ENCODE measurements at regions not wholly inside any gene's neighbourhood (a gene's known extent, or its start where the extent isn't known, plus 50 kb on each side); places are given as distances from the start of the nearest gene placed in this dataset.
"Not testable (repeated sequence)": the region's sequence is repeated elsewhere in the genome, so short reads cannot be mapped to it uniquely, and the experiment has no call there.

DNA sequence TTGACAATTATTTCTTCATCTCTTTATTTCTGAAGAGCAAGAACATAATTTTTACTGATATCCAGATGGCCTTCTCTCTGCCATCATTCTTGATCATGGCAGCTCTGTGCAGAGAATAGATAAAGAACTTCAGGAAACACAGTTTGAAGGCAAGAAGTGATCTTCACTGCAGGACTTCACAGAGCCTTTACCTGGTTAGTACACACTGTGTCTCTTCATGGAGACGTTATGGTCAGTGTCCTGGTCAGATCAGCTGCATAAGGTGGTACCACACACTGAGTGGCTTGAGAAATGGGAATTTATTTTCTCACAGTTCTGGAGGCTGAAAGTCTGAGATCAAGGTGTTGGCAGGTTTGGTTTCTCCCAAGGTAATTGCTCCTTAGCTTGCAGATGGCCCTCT, 129.5 kb downstream of the UTP18 start:
- DNase-seq: no peak

DNA sequence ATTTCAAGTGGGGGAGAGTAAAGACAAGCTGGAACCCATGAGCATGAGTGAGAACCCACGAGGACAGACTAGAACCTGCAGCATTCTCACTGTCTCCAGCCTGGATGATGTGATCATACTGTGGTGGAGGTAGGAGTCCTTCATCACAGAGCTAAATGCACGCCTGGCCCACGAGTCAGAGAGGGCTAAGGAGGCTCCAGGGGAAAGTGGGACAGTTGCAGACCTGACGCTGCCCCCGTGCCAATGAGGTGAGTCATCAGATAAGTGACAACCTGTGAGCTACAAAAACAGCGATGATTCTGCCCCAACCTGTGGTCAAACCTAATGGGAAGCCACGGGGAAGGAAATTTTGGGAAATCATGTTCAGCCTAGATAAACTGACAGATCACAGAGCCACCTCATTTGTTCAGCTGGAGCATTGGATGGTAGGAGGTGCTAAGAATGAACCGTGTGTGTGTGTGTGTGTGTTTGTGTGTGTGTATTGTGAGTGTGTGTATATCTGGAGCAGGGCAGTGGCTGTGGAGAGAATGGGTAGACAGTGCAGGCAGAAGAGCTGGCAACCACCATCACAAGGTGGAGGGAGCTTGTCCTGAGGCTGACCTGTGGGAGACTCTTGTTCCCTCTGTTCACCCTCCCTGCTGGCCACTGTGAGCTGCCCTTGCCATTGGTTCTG, 131.8 kb downstream of the UTP18 start:
- DNase-seq: no peak

DNA sequence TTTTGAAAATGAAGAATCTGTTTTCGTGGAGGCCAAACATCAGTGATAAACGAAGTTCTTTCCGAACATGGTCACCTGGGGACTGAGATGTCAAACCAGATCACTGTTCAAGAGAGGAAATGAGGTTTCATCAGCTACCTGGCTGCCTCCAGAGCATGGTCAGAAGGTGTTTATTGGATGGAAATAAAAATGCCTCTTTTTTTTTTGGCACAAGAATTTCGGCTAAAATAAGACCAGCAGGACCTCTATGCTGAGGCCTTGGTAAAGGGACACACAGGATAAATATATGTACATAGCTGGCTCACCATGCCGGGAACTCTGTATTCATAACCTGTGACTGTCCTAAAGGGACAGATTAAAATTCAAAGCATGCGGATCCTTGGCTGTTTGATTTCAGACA, 135.3 kb downstream of the UTP18 start:
- DNase-seq: no peak

DNA sequence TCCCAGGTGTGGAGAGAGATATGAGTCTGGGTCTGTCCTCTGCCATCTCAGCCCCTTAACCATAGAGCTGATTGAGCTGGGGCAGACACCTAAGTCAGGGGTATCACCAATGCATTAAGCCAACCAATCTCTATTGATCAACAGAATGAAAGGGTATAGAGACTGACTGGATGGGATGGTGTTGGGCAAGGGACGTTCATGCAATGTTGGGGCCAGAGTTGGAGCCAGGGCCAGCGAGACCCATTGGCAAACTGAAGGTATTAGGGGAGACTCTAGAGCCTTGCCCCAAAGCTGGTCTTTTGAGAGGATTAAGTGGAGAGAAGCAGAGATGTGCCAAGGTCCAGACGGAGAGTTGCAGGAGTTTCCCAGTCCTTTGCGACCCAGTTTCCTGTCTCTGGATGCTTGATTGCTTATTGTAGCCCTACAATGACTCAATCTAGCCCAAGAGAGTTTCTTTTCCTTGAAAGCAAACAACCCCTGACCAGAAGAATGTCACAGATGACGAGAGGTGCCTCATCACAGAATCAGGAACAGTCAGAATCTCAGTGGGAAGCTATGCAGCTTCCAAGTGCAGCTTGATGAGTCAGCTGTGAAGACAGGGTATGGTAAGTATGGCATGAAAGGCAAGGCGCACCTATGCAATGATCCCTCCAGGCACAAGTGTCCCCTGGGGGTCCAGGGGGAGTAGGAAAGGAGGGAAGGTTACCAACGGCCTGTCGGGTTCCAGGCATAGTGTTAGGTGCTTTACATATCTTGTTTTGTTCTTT, 137.2 kb downstream of the UTP18 start:
- DNase-seq: no peak

DNA sequence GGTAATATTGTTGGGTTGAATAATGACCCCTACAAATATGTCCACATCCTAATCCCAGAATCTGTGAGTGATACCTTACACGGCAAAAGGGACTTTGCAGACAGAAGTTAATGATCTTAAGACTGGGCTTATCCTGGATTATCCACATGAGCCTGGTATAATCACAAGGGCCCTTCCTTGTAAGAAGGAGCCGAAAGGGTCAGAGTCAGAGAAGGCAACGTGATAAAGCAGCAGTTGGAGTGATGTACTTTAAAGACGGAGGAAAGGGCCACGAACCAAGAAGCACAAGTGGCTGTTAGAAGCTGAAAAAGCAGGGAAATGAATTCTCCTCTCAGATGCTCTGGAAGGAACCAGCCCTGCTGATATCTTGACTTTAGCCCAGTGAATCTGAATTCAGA, 137.8 kb downstream of the UTP18 start:
- DNase-seq: no peak

DNA sequence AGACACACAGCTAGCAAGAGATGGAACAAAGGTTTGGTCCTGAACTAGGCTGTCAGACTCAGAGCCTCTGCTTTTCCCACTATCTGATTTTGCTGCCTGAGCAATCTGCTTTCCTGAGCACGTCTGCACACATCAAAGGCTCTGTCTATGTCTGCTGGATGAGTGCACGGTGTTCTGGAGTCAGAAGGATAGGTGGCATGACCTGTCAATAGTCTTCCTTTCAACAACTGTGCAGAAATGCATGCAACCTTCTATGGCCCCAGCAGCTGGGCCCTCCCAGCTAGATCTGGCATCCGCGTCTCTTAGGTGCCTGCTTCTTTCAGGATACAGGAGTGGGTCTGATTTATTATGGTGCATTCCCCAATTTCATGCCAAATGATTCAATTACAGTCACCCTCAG, 138.3 kb downstream of the UTP18 start:
- DNase-seq: no peak

DNA sequence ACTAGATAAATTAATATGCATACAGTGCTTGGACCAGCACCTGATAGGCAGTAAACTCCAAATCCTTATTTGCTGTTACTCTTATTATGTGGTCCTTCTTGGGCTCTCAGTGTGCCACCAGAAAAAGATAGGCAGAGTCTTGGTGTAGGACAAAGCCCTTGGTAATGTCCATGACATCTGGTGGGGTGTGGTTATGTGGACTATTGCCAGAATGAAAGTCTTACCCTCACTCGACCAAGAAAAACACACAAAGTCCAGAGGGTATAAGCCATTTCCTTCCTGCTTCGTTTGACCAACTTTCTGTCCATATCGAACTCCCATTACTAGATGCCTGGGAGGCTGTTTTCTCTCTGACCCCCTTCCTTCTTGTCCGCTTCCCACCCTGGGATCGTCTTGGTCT, 140.9 kb downstream of the UTP18 start:
- DNase-seq: no peak

DNA sequence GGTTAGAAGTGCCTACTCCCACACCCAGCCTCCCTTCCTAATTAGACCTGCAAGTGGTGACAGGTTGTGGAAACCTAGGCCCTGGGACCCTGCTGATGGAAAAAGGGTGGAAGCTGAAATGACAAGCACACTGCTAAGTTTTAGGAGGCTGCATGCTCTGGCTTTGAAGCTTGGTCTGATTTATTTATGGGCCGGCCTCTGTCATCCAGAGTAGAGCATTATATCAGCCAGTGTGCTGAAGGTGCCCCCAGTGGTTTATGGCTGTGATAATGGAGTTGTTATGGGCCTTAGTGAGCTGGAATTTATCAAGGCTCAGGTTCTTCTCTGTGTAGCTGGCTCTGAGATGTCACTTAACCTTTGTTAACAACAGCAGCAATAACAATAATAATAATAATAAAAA, 142.6 kb downstream of the UTP18 start:
- DNase-seq: no peak

DNA sequence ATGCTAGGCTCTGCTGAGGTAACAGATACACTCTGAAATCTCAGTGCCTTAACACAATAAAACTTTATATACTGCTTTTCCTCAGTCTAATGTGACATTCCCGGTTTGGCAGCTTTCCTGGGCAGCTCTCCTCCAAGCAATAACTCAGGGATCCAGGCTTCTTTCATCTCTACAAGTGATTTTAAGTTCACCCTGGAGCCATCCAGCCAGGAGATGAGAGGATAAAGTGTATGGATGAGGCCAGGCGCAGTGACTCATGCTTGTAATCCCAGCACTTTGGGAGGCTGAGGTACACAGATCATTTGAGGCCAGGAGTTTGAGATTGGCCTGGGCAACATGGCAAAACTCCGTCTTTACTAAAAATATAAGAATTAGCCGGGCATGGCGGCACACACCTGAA, 147.2 kb downstream of the UTP18 start:
- DNase-seq: no peak

DNA sequence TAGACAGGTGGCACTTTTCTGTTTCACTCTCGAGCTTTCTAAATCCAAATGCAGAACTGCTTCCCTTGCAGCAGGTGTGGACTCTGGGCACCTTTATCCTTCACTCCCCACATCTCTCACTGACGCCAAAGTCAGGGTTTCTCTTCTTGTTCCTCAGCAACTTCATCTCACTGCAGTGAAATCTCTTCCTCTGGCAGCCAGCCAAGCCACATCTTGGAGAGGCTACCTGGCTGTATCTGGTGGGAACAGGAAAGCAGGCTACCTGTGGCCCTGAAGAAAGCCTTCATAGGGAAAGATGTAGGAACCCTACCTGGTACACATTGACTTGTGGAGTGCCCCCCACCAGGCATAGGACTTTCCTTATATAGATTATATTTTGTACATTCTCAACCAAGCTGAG, 159.1 kb downstream of the UTP18 start:
- no peak for DNase-seq

DNA sequence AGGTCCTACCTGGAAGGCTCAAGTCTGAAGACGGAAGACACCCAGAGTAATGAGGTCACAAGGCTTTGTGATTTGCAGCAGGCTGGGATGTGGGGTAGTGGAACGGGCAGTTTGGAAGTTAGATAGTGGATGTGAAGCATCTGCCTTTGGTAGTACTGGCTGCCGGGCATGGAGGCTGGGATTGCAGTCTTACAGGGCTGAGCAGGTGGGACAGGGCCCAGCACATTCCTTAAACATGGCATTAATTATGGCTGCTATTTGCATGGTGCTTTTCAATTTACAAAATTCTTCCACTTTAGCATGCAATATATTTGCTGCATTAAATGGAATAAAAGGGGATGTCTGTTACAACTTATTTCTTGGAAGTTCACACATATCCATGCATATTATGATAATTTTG, 161.2 kb downstream of the UTP18 start:
- no peak for DNase-seq

DNA sequence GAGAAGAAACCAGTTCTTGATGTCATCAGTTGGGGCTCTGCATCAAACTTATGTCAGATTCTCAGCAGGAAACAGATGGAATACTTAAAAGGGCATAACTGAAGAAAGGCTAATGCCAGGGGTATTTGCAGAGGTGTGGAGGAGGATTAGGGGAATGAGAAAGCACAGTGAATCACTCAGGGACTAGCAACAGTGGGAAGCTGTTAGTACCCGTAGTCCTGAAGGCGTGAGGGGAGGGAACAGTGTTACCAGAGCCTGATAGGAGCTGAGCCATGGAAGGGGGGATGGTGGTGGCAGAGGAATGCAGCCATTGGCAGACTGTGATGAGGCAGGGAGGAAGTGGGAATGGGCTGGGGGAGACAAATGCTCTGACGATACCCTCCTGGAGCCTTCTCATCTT, 162.3 kb downstream of the UTP18 start:
- DNase-seq: no peak

DNA sequence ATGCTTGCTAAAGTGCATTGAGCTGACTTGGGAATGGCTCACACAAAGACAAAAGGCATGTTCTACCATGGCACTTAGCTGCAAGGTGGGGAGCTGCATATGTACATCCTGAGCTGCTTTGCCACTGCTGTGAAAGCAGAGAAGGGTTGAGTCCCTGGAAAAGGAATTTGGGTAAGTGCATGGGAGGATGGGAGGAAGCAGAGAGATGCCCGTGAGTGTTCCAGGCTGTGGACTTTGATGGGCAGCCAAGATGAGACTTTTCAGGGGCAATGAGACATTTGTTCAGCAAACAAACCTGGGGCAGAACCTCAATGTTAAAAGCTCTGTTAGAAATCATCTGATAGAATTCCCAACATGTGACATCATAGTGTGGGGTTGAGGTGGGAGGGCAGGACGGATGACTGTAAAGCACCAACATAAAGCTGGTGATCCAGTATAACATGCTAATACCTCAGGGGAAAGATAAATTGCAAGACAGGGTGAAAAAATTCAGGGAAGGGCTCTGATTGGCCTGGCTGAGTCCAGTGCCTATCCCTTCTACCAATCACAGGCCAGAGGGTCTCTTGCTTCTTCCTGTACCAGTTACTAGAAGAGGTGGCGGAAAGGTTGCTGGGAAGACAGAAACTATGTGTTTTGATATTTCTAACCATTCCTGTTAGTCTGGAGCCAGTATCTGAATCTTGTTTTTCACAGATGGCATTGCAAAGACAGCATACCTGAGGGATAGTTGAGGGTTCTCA, 163.2 kb downstream of the UTP18 start:
- DNase-seq: no peak

DNA sequence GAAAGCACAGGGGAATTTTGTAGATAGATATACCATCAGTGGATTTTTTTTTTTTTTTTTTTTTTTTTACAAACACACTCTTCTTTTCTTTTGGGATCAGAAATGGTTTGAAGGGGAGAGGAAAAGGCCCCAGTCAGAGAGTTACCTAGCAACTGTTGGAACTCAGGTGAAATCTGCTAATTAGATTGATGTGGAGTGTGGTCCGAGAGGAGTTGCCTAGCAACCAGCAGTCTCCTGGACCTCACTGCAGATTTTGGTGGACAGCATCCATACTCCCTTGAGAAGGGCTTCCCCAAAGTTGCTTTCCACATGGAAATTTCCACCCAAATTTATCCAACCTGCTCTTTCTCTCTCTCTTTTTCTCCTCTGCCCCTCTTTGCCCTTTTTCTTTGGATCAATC, 165.4 kb downstream of the UTP18 start:
- no peak for DNase-seq

DNA sequence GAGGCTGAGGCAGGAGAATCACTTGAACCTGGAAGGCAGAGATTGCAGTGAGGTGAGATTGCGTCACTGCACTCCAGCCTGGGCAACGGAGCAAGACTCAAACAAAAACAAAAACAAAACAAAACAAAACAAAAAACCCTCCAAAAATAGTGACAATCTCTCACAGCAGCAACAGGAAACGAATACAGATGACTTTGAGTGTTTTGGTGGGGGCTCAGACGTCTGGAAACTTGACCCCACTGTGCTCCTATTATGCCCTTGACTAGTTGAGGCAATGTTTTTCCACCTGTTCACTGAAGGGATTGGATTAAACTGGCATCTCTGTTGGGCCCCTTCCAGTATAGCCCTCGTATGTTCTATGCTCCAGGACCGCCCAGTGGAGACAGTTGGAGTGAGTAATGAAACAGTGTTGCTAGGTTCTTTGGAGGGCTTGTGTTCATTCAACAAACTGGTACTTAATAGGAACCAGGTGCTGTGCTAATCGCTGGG, 167.0 kb downstream of the UTP18 start:
- DNase-seq: peak; percentile 35

DNA sequence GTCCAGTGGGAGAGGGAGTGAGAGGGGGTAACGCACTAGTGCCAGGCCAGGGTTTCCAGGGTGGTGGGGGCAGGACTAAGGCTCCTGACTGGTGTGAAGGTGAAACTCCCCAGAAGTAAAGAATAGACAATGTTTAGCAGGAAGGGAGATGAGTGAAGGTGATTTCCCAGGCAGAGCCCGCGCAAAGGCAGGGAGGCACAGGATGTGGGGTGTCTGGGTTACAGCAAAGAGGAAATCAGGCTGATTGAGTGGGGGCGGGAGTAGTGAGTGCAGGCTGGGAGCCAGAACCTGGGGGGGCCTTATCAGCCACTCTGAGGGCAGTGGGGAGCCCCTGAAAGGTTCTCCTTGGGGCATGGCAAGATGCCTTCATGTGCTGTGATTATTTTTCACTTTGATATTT, 167.5 kb downstream of the UTP18 start:
- DNase-seq: peak; percentile 66

DNA sequence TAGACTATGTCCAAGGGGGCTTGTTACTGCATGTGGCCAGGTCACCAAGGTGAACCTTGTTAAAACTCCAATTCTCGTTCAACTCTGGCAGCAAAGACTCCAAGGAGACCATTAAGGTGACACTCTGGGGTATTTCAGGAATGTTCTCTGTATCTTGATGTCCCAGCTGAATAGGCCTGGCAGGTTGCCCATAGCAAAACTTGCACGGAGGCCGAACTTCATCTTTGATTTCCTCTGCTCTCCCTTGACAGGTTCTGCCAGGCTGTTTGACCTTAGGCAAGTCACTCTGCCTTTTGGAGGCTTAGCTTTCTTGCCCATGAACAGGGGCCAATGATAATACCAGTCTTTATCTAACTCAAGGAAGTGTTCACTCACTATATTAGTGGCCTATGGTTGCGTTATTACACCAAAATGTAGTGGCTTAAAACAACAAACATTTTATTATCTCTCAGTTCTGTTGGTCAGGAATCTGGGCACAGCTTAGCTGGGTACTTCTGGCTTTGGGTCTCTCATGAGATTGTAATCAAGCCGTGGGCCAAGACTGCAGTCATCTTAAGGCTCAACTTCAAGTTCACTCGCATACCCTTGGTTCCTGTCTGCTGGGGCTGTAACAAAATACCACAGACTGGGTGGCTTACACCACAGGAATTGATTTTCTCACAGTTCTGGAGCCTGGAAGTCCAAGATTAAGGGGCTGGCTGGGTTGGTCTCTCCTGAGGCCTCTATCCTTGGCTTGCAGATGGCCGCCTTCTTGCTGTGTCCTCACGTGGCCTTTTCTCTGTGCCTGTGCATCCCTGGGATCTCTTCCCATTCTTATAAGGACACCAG, 168.5 kb downstream of the UTP18 start:
- DNase-seq: no peak

DNA sequence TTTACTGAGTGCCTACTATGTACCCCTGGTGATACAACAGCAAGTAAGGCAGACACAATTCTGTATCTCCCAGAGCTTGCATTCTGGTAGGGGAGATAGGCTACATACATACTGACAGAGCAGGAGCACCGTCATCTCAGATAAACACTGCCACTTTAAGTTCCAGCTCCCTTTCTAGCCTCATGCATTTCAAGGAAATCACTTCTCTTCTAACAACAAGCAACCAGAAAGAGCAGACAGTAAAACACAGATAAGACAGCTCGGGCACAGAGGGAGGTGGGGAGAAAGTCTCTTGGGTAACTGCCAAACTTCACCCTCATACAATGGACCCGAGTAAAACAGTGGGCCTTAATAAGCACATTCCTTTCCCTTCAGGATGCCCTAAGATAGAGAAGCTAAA, 169.6 kb downstream of the UTP18 start:
- DNase-seq: not testable (repeated sequence)

DNA sequence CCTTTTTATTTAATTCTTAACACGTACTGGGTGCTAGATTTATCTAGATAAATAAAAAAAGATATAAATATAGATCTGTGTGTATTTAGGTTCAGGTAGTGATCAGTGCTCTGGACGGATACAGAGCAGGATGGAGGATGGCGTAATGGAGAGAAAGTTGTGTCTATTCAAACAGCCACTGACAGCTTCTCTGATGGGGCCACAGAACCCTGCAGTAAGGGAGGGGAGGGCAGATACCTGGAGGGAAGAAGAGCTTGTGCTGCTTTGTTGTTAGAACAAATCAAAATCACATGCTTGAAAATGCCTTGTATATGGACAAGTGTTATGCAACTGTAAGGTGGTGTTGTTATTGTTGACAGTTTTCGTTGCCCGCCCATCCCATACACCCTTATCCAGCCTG, 170.2 kb downstream of the UTP18 start:
- DNase-seq: no peak

DNA sequence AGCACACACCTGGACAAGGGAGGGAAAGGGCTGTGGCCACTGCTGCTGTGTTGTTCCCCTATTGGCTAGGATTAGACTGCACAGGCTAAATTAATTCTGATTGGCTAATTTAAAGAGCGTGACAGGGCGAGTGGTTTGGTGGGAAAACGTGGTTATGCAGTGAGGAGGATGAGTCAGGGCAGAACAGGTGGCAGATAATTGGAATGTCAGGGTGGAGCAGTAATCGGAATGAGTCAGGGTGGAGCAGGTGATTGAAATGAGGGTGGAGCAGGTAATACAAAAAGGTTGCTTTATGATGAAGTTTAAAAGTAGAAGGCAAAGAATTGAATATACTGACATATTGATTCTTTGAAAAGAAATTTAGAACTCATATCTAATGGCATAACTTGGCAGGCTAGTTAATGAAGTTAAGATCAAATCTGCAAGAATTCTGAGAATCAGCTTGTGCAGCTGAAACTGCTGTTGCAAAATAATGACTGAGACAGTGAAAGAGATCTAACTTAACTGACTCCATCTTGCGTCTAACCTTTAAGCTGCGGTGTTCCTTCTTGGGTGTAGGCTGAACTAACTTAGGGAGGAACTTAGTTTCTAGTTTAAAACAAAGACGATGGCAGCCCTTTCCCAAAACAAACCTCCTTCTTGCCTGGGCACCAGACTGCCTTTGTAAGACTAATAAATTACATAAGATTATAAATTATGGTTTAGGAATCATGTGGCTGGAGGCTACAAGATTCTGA, 174.3 kb downstream of the UTP18 start:
- DNase-seq: no peak

DNA sequence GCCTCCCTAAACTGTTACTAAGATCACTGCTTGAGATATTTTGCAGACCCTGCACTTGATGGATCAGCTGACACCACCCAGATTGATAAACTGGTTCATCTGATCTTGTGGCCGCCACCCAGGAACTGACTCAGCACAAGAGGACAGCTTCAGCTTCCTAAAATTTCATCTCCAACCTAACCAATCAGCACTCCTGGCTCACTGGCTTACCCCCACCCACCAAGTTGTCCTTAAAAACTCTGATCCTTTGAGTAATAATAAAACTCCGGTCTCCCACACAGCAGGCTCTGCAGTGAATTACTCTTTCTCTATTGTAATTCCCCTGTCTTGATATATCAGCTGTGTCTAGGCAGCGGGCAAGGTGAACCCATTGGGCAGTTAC, 174.8 kb downstream of the UTP18 start:
- DNase-seq: no peak

DNA sequence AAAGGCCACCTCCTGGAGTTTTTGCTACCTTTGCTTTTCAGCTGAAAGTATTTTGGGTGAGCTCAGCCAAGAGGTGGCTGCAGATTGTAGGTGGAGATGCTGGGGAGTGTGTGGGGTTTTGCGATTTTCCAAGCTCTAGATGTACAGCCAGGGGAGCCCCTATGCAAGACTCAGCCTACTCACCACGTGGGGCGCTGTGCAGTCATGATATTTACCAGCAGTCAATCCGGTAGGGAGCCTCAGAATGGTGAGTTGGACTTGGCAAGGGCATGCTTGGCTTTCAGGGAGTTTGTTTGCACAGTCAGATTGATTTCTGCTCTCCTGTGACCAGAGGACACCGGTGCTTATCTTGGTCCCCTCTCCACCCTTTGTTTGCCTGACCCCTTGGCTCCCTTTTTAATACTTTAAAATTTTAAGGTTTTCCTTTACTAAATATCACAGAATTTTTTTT, 175.3 kb downstream of the UTP18 start:
- DNase-seq: peak; percentile 47
